NCI-H446 treated with DMSO at 0.1 percent for 48 hours (cell line): ENCODE measurements at regions not wholly inside any gene's neighbourhood (a gene's known extent, or its start where the extent isn't known, plus 50 kb on each side); places are given as distances from the start of the nearest gene placed in this dataset.

Source experiments
- DNase-seq: peaks from one replicate; lab custom pipeline; 2025; lab: John Stamatoyannopoulos, UW

GRCh38 chr7:25780904-25781303 lies 371.1 kb upstream of the NFE2L3 start:
- no peak for DNase-seq

DNA sequence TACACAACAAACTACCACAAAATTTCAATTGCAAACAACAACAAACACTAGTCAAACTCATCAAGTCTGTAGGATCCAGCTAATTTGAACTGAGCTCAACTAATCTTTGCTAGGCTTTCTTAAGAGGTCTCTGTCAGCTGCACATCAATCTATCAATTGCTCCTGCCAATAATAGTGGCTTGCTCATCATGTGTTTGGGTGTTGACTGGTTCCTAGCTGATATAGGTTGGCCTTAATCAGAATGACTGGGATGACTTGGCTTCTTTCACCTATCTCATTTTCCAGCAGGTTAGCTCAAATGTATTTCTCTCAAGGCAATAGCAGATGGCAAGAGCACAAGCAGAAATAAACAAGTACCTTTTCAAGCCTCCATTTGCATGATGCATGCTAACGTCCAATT lies 370.3 kb upstream of the NFE2L3 start:
- peak; percentile 63 for DNase-seq

DNA sequence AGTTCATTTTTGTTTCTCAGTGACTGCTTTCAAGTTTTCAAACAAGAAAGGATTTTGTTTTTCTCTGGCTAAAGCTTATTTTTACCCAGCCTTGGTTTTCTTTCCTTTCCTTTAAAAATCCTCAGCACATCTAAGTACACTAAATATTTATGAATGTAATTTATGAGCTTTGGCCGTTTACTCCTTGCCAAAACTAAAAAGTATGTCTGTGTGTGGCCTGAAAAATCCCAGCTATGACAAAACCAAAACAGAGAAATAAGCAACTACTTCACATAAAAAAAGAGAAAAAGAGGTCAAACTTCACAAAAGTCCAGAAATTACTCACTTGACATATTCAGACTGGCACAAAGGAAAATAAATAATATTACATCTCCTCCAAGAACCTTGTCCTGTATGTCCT lies 365.1 kb upstream of the NFE2L3 start:
- DNase-seq = no peak

DNA sequence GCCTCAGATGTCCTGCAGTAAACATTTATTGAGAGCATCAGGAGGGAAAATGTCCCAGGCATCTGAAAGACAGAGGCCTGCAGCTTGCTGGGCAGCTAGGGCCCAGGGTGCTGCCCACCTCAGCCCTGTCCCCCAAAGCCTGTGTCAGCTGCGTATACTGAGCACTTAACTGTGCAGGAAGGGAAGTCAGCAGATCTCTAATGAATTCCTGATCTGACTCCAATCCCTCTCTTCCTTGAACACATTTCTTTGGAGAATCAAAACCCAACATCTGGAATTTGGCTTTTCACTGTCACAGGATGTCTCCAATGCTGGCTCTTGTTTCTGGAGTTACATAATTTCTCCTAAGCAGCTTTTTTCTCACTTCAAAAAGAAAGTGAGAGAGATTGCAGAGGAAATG lies 364.7 kb upstream of the NFE2L3 start:
- no peak for DNase-seq

- DNase-seq = no peak
These were observed 363.6 kb upstream of the NFE2L3 start for GRCh38 chr7:25788371-25788770.

DNA sequence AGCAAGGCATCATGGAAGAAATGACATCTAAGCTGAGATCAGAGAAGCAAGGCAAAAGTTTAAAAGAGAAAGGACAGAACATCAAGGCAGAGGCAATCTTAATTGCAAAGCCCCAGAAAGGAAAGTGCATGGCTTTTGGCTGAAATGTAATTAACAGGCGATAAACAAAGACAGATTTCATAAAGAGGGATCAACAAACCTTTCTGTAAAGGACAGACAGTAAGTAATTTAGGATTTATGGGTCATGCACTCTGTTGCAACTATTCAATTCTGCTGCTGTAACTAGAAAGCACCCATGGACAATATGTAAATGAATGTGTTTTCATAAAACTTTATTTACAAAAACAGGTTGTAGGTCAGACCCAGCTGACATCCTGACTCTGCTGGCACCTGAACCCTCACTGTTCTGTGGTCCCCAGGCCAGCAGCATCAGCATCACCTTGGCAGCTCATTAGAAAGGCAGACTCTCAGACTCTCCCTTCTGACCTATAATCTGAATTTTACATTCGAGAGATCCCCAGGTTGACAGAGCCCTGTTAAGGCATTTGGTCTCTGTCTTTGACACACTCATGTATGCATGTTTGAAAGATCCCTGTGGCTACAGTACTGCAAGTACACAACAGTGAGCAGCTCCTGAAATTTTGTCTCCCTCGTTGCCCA lies 362.9 kb upstream of the NFE2L3 start:
- DNase-seq = no peak

- DNase-seq = no peak
These were observed 362.0 kb upstream of the NFE2L3 start for GRCh38 chr7:25789701-25790640.

DNA sequence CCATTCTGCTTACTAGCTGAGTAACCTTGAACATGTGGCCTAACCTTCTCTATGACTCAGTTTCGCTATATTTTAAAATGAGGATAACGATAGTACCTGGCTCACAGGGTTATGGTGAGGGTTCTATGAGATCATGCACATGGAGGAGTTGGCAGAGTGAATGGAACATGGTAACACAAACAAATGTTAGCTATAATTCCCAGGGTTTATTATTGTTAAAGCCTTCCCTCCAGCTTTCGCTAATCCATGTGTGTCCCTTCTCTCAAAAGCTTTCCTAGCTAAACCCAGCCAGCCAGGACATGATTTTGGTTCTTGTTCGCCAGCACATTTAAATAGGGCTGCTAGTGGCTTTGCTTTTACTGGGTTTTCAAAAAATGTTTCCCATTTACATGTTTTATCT lies 361.0 kb upstream of the NFE2L3 start:
- no peak for DNase-seq

GRCh38 chr7:25792586-25792985 lies 359.4 kb upstream of the NFE2L3 start:
- no peak for DNase-seq

DNA sequence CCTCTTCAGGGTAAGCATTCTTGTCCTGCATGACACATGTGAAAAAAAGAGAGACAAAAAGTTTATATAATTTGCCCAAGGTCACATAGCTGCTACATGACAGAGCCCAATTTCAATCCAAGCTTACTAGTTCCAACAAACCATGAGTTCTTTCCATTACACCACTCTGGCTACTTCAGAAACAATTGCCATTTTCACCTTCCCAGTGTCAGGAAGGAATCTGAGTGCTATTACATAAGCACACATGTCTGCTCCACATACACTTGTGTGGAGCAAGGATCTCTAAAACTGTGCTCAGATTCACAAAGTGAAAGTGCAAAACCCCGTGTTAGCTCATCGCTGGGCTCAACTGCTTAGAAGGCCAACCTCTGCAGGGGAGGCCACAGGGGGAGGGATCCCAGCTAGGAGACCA lies 356.2 kb upstream of the NFE2L3 start:
- no peak for DNase-seq

GRCh38 chr7:25798344-25798743 lies 353.7 kb upstream of the NFE2L3 start:
- no peak for DNase-seq

GRCh38 chr7:25801214-25801613 lies 350.8 kb upstream of the NFE2L3 start:
- DNase-seq = no peak

DNA sequence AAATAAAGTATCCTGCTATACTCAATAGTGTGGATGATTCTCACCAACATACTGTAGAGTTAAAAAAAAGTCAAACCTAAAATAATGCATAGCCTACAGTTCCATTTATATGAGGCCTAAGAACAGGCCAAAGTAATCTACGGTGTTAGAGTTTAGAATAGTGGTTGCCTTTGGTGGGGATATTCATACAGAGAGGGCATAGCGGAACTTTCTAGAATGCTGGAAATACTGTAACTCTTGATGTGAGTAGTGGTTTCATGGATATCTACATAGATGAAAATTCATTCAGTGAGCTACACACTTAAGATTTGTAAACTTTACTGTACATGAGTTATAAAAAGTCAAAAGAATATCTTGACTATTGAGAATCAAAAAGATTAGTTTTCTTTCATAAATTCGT lies 349.9 kb upstream of the NFE2L3 start:
- DNase-seq = no peak

DNA sequence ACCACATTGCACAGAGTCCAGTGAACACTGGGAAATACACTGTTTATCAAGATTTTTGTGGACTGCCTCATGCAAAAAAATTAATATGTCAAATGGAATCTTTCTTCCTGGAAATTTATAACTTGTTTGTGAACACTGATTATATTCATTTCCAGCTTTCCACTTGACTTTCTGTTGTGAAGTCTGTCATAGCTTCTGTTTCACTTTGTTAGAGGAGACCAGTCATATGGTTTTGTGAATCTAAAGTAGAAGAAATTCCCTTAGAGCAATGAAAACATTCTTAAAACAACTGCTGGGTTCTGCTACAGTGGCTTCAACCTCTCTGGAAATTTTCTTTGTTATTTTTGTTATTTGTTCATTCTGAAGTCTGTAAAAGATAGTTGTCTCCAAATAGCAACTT lies 349.5 kb upstream of the NFE2L3 start:
- no peak for DNase-seq

GRCh38 chr7:25803117-25803887 lies 348.7 kb upstream of the NFE2L3 start:
- DNase-seq = no peak

GRCh38 chr7:25804154-25804553 lies 347.8 kb upstream of the NFE2L3 start:
- DNase-seq = peak; percentile 13

DNA sequence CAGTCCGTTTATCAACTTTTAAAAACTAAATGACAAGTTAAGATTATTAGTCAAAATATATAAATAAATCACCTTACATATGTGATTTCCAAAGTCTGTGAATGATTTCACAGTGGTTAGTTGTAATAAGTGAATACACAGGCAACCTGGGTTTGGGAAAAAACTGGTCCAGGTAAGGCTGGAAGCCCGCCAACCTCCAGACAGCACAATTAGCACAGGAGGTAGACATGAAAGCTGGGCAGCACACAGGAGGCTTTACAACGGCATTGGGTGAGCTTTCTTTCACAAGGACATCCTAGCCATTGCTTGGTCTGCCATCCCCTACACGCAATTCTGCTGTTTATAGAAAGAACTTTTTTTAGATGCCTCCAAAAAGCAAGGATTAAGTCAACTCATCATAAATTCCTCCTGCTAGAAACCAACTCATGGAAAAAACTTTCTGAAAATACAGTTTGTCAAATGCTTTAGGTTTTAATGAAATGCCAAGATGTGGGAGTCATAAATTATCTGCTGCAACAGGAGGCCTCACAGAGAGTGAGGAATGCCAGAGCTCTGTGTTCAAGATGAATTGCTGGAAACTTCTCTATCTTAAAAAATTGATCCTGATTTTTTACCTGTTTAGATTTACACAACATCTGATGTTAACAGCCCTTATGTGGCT lies 346.8 kb upstream of the NFE2L3 start:
- DNase-seq = no peak

GRCh38 chr7:25807086-25807611 lies 344.8 kb upstream of the NFE2L3 start:
- no peak for DNase-seq

- no peak for DNase-seq
These were observed 342.6 kb upstream of the NFE2L3 start for GRCh38 chr7:25809441-25809840.

GRCh38 chr7:25812086-25812850 lies 339.7 kb upstream of the NFE2L3 start:
- DNase-seq = peak; percentile 73

- no peak for DNase-seq
These were observed 338.6 kb upstream of the NFE2L3 start for GRCh38 chr7:25813381-25813780.
